HepG2 (cell line): ENCODE measurements at regions not wholly inside any gene's neighbourhood (a gene's known extent, or its start where the extent isn't known, plus 50 kb on each side); places are given as distances from the start of the nearest gene placed in this dataset.

Experiments
- ATAC-seq: fragments of 200-7000 bp; cut with Tn5 transposase; 3 replicates; pipeline ENCODE4 v1.9.1; 2020; ENCODE audit warnings: mild to moderate bottlenecking, moderate library complexity
- BruUV-seq: library from RNA; stranded (reverse); fragments of 400-500 nt; replicated peaks from 2 replicates; lab custom pipeline; 2021; lab: Mats Ljungman, UMichigan
- CTCF ChIA-PET: fragments of 300-600 bp; formaldehyde crosslinking; extraction: SDS; loops from one replicate; lab custom pipeline; 2021; ENCODE audit warnings: low total read pairs, inconsistent platforms, low intra/inter-chr PET ratio; lab: Yijun Ruan, JAX
- POLR2A ChIA-PET: fragments of 350-600 bp; sonication (Branson Sonifier 250); formaldehyde crosslinking; loops from one replicate; lab custom pipeline; 2020; ENCODE audit warnings: antibody characterized with exemption, inconsistent platforms; lab: Yijun Ruan, JAX
- DNase-seq: peaks from one replicate; pipeline ENCODE4 v3.0.0-alpha.2; 2015; ENCODE audit warnings: low spot score
- FAIRE-seq: peaks from 3 replicates; lab custom pipeline; 2011; peaks lifted over from hg19 to GRCh38; lab: Jason Lieb, UNC
- H2AFZ ChIP-seq: one replicate; pipeline ENCODE4 v1.6.1; 2011; ENCODE audit warnings: low read length, inconsistent platforms
- H3K27ac ChIP-seq: fragments of 300-600 bp; 3 replicates; pipeline ENCODE4 v1.8.0; 2011; ENCODE audit warnings: mixed run types, mild to moderate bottlenecking, mixed read lengths, low read length, inconsistent platforms; ENCODE audit not compliant: insufficient read depth; ENCODE audit errors: extremely low read length
- H3K27me3 ChIP-seq, 2 experiments: fragments of 200-600 bp in 1 of 2; 2 replicates in 1 of 2; 3 replicates in 1 of 2; pipeline versions ENCODE4 v1.6.0 to v1.8.0; 2011; ENCODE audit warnings: low read length in 2 of 2, mild to moderate bottlenecking in 2 of 2, moderate library complexity in 2 of 2, inconsistent platforms in 1 of 2; ENCODE audit not compliant: insufficient read depth in 2 of 2, control insufficient read depth in 1 of 2
- H3K36me3 ChIP-seq, 2 experiments: fragments of 200-600 bp in 1 of 2; replicated peaks in 1 of 2; 2 replicates in 1 of 2; 3 replicates in 1 of 2; pipeline versions ENCODE4 v1.5.1 to v1.8.0; 2011; ENCODE audit warnings: low read length in 2 of 2, inconsistent platforms in 1 of 2; ENCODE audit not compliant: insufficient read depth in 2 of 2, control insufficient read depth in 1 of 2
- H3K4me1 ChIP-seq: 2 replicates; pipeline ENCODE4 v1.5.1; 2012; ENCODE audit warnings: low read length, inconsistent platforms; ENCODE audit not compliant: insufficient read depth
- H3K4me2 ChIP-seq: 2 replicates; pipeline ENCODE4 v1.6.0; 2011; ENCODE audit warnings: low read depth, low read length, inconsistent platforms
- H3K4me3 ChIP-seq, 3 experiments: fragments of 200-600 bp in 1 of 3; sonication (generic), shearing (Covaris generic) in 1 of 3; replicated peaks in 1 of 3; 2 replicates each; pipeline ENCODE4 v1.5.1; 2011 to 2016; ENCODE audit warnings: low read length in 3 of 3, inconsistent platforms in 2 of 3, low read depth in 2 of 3, mild to moderate bottlenecking in 2 of 3, control low read depth in 1 of 3, mixed read lengths in 1 of 3; ENCODE audit not compliant: insufficient read depth in 1 of 3
- H3K79me2 ChIP-seq: one replicate; pipeline ENCODE4 v1.6.1; 2011; ENCODE audit warnings: low read length, inconsistent platforms; ENCODE audit not compliant: insufficient read depth
- H3K9ac ChIP-seq: 2 replicates; pipeline ENCODE4 v1.6.0; 2011; ENCODE audit warnings: mild to moderate bottlenecking, low read depth, low read length, inconsistent platforms; ENCODE audit not compliant: insufficient read depth
- H3K9me3 ChIP-seq: 2 replicates; pipeline ENCODE4 v1.5.1; 2012; ENCODE audit warnings: mild to moderate bottlenecking, low read length
- H4K20me1 ChIP-seq: 2 replicates; pipeline ENCODE4 v1.6.0; 2011; ENCODE audit warnings: inconsistent platforms, mild to moderate bottlenecking, low read length, moderate library complexity; ENCODE audit not compliant: insufficient read depth
- ATF5 ChIP-seq: sonication (generic); formaldehyde crosslinking; IDR thresholded peaks from 2 replicates; pipeline ENCODE4 v1.4.0; 2020; ENCODE audit warnings: mild to moderate bottlenecking, low read depth, missing genetic modification reagents
- ATF7 ChIP-seq, 2 experiments: fragments of 450-650 bp in 1 of 2; sonication (generic) in 1 of 2; formaldehyde crosslinking in 1 of 2; IDR thresholded peaks; 2 replicates each; pipeline versions ENCODE4 v1.4.0 to v1.6.1; 2016 to 2020; ENCODE audit warnings: antibody characterized with exemption in 1 of 2, mild to moderate bottlenecking in 1 of 2, missing genetic modification reagents in 1 of 2
- ELK4 ChIP-seq: sonication (generic); formaldehyde crosslinking; IDR thresholded peaks from 2 replicates; pipeline ENCODE4 v1.9.0; 2021; ENCODE audit warnings: missing genetic modification reagents, borderline replicate concordance
- GFI1 ChIP-seq: sonication (generic); formaldehyde crosslinking; IDR thresholded peaks from 2 replicates; pipeline ENCODE4 v1.5.0; 2020; ENCODE audit warnings: missing genetic modification reagents, mild to moderate bottlenecking, borderline replicate concordance
- MEIS1 ChIP-seq: sonication (generic); formaldehyde crosslinking; IDR thresholded peaks from 2 replicates; pipeline ENCODE4 v1.9.0; 2021; ENCODE audit warnings: mild to moderate bottlenecking, missing genetic modification reagents, moderate library complexity, borderline replicate concordance
- PCBP2 ChIP-seq: fragments of 200-400 bp; formaldehyde crosslinking; optimal IDR thresholded peaks from 2 replicates; pipeline ENCODE3; 2018; ENCODE audit warnings: low read length, low read depth; ENCODE audit not compliant: poor library complexity, severe bottlenecking
- ZFP41 ChIP-seq: sonication (generic); formaldehyde crosslinking; IDR thresholded peaks from 2 replicates; pipeline ENCODE4 v1.4.0; 2020; ENCODE audit warnings: mild to moderate bottlenecking, missing genetic modification reagents, borderline replicate concordance
- ZNF160 ChIP-seq: sonication (generic); formaldehyde crosslinking; IDR thresholded peaks from 2 replicates; pipeline ENCODE4 v1.8.0; 2022; ENCODE audit warnings: mild to moderate bottlenecking, inconsistent platforms, missing genetic modification reagents
- ZNF205 ChIP-seq: IDR thresholded peaks from 2 replicates; pipeline ENCODE4 v1.6.1; 2018; ENCODE audit warnings: missing biosample characterization, missing genetic modification reagents
- ZNF382 ChIP-seq: sonication (generic); formaldehyde crosslinking; IDR thresholded peaks from 2 replicates; pipeline ENCODE4 v1.5.0; 2020; ENCODE audit warnings: missing genetic modification reagents, mild to moderate bottlenecking, borderline replicate concordance
- ZNF552 ChIP-seq: sonication (generic); formaldehyde crosslinking; IDR thresholded peaks from 2 replicates; pipeline ENCODE4 v1.9.0; 2022; ENCODE audit warnings: missing genetic modification reagents, mild to moderate bottlenecking, borderline replicate concordance
- ZNF557 ChIP-seq: sonication (generic); formaldehyde crosslinking; IDR thresholded peaks from 2 replicates; pipeline ENCODE4 v1.4.0; 2020; ENCODE audit warnings: missing genetic modification reagents
- ZNF770 ChIP-seq: sonication (generic); formaldehyde crosslinking; IDR thresholded peaks from 2 replicates; pipeline ENCODE4 v1.5.0; 2020; ENCODE audit warnings: mild to moderate bottlenecking, missing genetic modification reagents
- WGBS: methylation state at CpG from one replicate; pipeline ENCODE4 v1.1.6; 2017; ENCODE audit warnings: low lambda C conversion rate; 5-methylcytosine and 5-hydroxymethylcytosine counted together
- in situ Hi-C: cut with HindIII; loops from 2 replicates; pipeline ENCODE4 v1.10.0; 2017; ENCODE audit warnings: low pct_unique_long_range_greater_than_20kb; ENCODE audit not compliant: extremely low pct_ligation_motif_present
- intact Hi-C: fragments of 100-400 bp; cut with micrococcal nuclease; formaldehyde crosslinking; loops from one replicate; pipeline ENCODE4 v1.10.0; 2022; ENCODE audit not compliant: unreplicated experiment

- H4K20me1 ChIP-seq: no peaks in the 10 kb centered on the region
- no peak for TF ChIP-seq ZNF552 (CRISPR knock-in tag)
- TF ChIP-seq ZNF205 (CRISPR knock-in tag): no peak
- no peak for TF ChIP-seq ZFP41 (CRISPR knock-in tag)
- no peak for TF ChIP-seq ZNF382 (CRISPR knock-in tag)
- TF ChIP-seq ATF5: no peak
- no peak for TF ChIP-seq ZNF160 (CRISPR knock-in tag)
- no peak for TF ChIP-seq MEIS1 (CRISPR knock-in tag)
- no peak for TF ChIP-seq ELK4 (CRISPR knock-in tag)
- no peak for TF ChIP-seq PCBP2
- no peak for TF ChIP-seq GFI1 (CRISPR knock-in tag)
- no peak for TF ChIP-seq ZNF770
- TF ChIP-seq ATF7 (IDR thresholded peaks at IDR 0.05): no peak
- TF ChIP-seq ATF7 (CRISPR knock-in tag; IDR thresholded peaks at IDR 0.05): no peak
- no peak for TF ChIP-seq ZNF557 (CRISPR knock-in tag)
- TF ChIP-seq, all 625 proteins: peak for 0
- H3K4me2 ChIP-seq: no peak overlapping the region
- no TSS peak for BruUV-seq
- intact Hi-C loops: no loop called here
- no peaks in the 10 kb centered on the region for H3K9me3 ChIP-seq
- H3K27me3 ChIP-seq: peaks cover 1 to 9% of the 10 kb centered on the region in 2 experiments; a peak in 2 of 5 replicates
- H3K36me3 ChIP-seq: no peaks in the 10 kb centered on the region
- DNase-seq: no peak
- no peak overlapping the region for H3K4me3 ChIP-seq
- CTCF ChIA-PET: no interaction called here
- H3K27ac ChIP-seq: no peak overlapping the region
- ATAC-seq: no peak
- POLR2A ChIA-PET: no interaction called here
- no peak overlapping the region for H3K9ac ChIP-seq
- H2AFZ ChIP-seq: no peak overlapping the region
- in situ Hi-C loops: no loop called here
- FAIRE-seq: no peak
- WGBS: 8% methylated on average over 5 of the region's 5 CpGs
- peaks cover 11% of the 10 kb centered on the region for H3K4me1 ChIP-seq
- no peaks in the 10 kb centered on the region for H3K79me2 ChIP-seq
These were observed 113.1 kb upstream of the IGFBP3 start for GRCh38 chr7:46034056-46034768.
